ENCODE measurements at regions not wholly inside any gene's neighbourhood (a gene's known extent, or its start where the extent isn't known, plus 50 kb on each side); places are given as distances from the start of the nearest gene placed in this dataset.

GRCh38 chr4:89416960-89417359 lies 109.4 kb upstream of the GPRIN3 start:
- no peak for DNase-seq

- DNase-seq: no peak
Measured at GRCh38 chr4:89413518-89413917, 105.9 kb upstream of the GPRIN3 start.

- DNase-seq: no peak
Measured at GRCh38 chr4:89411539-89412309, 104.1 kb upstream of the GPRIN3 start.

- DNase-seq: no peak
Measured at GRCh38 chr4:89410687-89411086, 103.1 kb upstream of the GPRIN3 start.

- DNase-seq: no peak
Measured at GRCh38 chr4:89404530-89404929, 96.9 kb upstream of the GPRIN3 start.

GRCh38 chr4:89403826-89404225 lies 96.2 kb upstream of the GPRIN3 start:
- no peak for DNase-seq

- DNase-seq: no peak
Measured at GRCh38 chr4:89400287-89401035, 92.9 kb upstream of the GPRIN3 start.

GRCh38 chr4:89398644-89399043 lies 91.0 kb upstream of the GPRIN3 start:
- DNase-seq: no peak

GRCh38 chr4:89398146-89398545 lies 90.5 kb upstream of the GPRIN3 start:
- DNase-seq: no peak

- DNase-seq: no peak
Measured at GRCh38 chr4:89397441-89397840, 89.8 kb upstream of the GPRIN3 start.

- no peak for DNase-seq
Measured at GRCh38 chr4:89382439-89382838, 74.8 kb upstream of the GPRIN3 start.

GRCh38 chr4:89380980-89381379 lies 73.4 kb upstream of the GPRIN3 start:
- no peak for DNase-seq

GRCh38 chr4:89379511-89380044 lies 72.0 kb upstream of the GPRIN3 start:
- DNase-seq: no peak

GRCh38 chr4:89373394-89373793 lies 65.8 kb upstream of the GPRIN3 start:
- no peak for DNase-seq

- DNase-seq: no peak
Measured at GRCh38 chr4:89371614-89372013, 64.0 kb upstream of the GPRIN3 start.

GRCh38 chr4:89369581-89369980 lies 62.0 kb upstream of the GPRIN3 start:
- no peak for DNase-seq

- DNase-seq: no peak
Measured at GRCh38 chr4:89368861-89369260, 61.3 kb upstream of the GPRIN3 start.

- DNase-seq: no peak
Measured at GRCh38 chr4:89365776-89366175, 58.2 kb upstream of the GPRIN3 start.

GRCh38 chr4:89365375-89365774 lies 57.8 kb upstream of the GPRIN3 start:
- no peak for DNase-seq

GRCh38 chr4:89364541-89364940 lies 56.9 kb upstream of the GPRIN3 start:
- no peak for DNase-seq

GRCh38 chr4:89363786-89364185 lies 56.2 kb upstream of the GPRIN3 start:
- no peak for DNase-seq

- DNase-seq: no peak
Measured at GRCh38 chr4:89358935-89359638, 51.5 kb upstream of the GPRIN3 start.

GRCh38 chr4:89357787-89358186 lies 50.2 kb upstream of the GPRIN3 start:
- DNase-seq: no peak

All from activated CD8-positive, alpha-beta memory T cell treated with anti-CD3 and anti-CD28 coated beads, Interleukin-2, amount 50 U/mL, for 48 hours (primary cell).